ENCODE measurements at regions not wholly inside any gene's neighbourhood (a gene's known extent, or its start where the extent isn't known, plus 50 kb on each side); places are given as distances from the start of the nearest gene placed in this dataset.

GRCh38 chr15:93614386-93615104, 525.5 kb upstream of the RGMA start:
- no peak for TF ChIP-seq CTCF (IDR thresholded peaks at IDR 0.05 in 8 of 11, conservative IDR thresholded peaks at IDR 0.05 in 3 of 11)
- no peak for TF ChIP-seq POLR2AphosphoS5 (IDR thresholded peaks at IDR 0.05)
- no peak for TF ChIP-seq POLR2A (IDR thresholded peaks at IDR 0.05)

Data from spleen (tissue), 7 donors.